ENCODE measurements at regions not wholly inside any gene's neighbourhood (a gene's known extent, or its start where the extent isn't known, plus 50 kb on each side); places are given as distances from the start of the nearest gene placed in this dataset.
"Not testable (repeated sequence)": the region's sequence is repeated elsewhere in the genome, so short reads cannot be mapped to it uniquely, and the experiment has no call there.

DNA sequence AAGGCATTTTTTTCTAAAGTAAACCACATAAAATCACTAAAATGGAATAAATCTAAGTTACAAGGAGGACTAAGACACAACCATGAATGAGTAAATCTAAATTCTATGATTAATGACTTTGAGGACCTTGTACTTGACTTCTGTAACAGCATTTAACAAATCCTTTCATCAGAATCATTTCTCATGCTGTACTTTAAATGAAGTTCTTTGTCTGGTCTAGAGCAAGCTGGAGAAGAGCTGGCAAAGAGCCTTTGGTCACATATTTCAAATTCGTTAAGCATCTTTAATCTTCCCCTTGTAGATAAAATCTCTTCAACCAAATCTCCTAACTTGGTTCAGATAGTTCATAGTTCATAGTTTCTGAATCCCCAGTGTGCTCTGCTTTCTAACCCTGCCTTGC is 405.4 kb downstream of the PTPRC start:
- no peak for DNase-seq (ENCODE audit: low spot score)

DNA sequence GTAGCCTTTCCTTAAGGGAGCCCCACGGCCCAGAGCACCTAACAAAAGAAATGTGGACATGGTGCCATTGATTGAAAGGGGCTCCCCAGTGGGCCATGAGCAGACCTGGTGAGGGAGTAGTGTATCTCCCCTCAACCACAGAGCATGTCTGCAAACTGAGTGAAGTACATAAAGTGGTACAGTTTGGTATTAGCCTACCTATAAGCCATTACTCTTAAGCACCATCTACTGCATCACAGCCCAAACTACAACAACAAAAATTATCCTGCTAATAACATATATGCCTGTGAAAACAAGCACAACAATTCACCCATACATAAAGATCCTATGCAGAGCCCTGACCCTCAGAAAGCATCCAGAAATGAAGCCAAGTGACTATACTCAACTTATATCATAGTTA is 407.8 kb downstream of the PTPRC start:
- no peak for DNase-seq (ENCODE audit: low spot score)

DNA sequence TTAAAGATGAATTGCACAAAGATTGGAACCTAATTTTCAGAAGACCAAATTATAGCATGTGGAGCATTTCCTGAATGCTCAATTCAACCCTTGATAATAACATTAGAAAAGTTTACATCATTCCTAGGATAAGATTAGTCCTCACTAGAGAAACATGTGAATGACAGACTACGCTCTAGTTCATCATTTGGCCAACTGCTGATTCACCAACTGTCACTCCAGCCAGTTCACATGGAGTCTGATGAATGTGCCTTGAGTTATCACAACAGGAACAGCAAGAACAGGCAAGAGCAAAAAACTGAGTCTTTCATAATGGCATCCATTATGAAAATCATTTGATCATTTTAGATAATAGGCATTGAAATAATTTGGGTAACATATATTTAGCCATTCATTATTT is 415.9 kb downstream of the PTPRC start:
- DNase-seq (ENCODE audit: low spot score): no peak

DNA sequence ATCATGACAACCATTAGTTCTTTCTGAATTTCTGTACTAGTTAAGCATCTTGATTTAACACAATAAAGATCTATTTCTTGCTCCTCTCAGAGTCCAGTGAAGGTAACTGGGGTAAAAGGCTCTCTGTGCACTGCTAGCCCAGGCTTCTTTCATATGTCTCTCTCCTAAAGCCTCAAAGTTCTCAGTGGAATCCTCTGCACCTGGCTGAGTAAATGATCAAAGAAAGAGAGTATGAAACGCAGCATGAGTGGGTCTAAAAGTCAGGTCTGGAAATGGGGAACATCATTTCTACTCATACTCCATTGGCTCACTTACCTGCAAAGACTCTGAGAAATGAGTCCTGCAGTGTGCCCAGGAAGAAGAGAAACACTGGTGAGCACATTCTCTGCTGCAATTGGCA is 418.5 kb downstream of the PTPRC start:
- DNase-seq (ENCODE audit: low spot score): no peak

DNA sequence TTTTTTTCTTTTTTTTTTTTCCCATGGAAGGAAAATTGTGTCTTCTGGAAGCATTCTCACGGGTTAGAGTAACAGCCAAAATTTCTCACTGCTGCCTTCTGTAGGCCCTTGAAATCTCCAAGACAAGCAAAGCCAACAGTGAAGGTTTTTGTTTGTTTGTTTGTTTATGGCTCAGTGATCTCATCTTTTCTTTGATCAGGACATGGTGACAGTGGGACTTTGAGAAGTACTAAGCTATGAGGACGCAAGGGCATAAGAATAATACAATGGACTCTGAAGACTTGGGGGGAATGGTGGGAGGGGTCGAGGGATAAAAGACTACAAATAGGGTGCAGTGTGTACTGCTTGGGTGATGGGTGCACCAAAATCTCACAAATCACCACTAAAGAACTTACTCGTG is 419.4 kb downstream of the PTPRC start:
- no peak for DNase-seq (ENCODE audit: low spot score)

DNA sequence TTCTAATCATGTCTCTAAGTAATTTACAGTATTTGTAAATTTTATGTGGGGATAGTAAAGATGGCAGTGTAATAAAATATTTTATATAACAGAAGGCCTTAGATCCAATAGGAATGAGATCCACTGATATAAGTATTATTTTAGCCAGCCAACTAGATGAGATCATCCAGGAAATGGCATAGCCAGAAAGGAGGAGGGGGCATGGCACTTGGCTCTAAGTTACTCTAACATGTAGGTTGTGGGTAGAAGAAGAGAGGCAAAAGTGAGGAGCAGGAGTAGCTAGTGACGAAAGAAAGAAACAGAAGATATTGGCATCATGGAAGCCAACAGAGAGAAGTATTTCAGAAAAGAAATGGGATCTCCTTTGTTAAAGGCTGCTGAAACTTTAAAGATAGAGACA is 426.1 kb downstream of the PTPRC start:
- no peak for DNase-seq (ENCODE audit: low spot score)

DNA sequence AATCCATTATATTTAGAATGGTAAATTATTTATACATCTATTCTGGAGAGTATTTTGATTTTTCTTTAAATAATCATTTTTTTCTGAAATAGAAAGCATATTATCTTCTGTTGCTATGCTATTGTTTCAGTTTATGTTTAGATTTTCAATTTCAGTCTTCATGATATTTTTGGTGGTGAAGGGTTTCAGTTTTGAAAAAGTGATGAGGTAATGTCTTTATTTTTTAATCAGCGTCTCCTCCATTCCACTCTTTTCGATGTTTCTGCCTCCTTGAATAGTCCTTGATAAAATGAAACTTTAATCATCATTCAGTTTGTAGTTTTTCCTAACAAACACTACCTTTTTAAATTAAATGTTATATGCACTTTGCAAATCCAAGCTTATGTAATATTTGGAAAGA is 428.6 kb downstream of the PTPRC start:
- no peak for DNase-seq (ENCODE audit: low spot score)

DNA sequence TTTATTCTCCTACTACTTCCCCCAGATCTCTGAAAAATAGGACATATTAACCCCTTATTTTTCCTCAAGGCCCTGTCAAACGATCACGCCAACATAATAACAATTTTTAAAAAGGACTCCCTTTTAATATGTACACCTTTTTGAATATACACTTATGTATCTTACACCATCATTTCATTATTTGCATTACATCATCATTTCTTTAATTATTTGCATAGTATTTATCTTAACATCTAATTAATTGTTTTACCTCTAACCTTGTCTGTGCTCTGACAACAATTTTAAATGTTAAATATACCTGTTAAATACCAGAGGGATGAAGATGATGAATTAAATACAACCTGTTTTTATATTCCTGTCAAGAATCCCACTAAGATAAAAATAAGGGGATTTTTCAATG is 432.2 kb downstream of the PTPRC start:
- no peak for DNase-seq (ENCODE audit: low spot score)

DNA sequence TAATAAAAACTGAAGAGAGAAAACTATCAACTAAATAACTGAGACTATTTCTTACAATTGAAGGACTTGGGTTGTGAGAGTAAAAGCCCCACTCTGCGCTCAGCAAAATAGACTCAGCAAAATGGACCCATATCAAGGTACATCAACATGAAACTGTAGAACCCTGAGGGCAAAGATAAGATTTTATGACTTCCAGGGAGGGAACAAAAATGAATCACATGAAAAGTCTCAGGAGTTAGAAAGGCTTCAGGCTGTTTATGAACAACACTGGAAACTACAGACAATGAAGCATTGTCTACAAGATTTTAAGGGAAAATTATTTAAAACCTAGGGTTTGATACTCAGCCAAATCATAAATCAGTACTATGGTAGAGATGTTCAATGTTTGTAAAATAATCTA is 434.3 kb downstream of the PTPRC start:
- DNase-seq (ENCODE audit: low spot score): no peak

DNA sequence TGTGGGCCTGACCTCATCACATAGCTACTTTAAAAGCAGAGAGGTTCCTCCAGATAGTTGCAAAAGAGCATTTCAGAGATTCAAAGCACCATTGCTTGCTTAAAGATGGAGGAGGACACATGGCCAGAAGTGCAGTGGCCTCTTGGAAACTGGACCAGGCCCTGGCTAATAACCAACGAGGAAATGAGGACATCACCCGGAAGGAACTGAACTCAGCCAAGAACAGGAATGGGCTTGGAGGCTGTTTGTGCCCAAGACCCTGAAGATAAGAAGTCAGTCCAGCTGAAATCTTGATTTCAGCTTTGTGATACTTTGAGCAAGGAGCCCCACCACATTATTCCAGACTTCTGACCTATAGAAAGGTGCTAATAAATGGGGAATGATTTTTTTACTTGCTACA is 437.0 kb downstream of the PTPRC start:
- DNase-seq (ENCODE audit: low spot score): no peak

DNA sequence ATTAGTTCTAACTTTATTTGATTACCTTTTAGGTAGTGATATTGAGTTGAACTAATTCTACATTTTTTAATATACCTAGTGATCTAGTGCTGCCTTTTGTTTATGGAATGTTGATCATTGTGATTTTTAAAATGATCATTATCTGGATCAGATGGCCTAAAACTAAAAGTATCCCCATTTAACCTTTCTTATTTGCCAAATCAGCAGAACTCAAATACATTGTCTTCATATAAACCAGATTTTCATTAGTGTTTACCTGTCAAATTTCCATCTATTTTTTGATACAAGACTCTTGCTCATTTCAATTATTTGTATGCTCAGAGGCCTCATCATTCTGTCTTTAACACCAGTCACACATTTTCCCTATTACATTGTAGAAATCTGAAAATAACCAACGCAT is 441.2 kb downstream of the PTPRC start:
- no peak for DNase-seq (ENCODE audit: low spot score)

DNA sequence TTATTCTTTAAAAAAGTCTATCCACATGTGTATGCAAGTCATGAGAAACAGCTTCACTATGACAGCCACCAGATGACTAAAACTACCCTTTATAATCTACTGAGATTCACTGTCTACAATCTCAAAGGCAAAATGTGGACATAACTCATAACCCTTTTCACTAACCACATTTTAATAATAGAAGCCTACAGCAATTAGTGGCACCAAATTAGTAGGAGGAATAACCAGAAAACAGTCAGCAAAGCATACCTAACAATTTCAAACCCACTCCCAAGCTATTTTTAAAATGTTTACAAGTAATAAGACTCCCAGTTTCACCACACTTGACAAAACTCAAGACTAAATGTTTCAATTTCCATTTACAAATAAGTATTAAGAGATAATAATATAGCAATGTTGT is 442.9 kb downstream of the PTPRC start:
- DNase-seq (ENCODE audit: low spot score): no peak

DNA sequence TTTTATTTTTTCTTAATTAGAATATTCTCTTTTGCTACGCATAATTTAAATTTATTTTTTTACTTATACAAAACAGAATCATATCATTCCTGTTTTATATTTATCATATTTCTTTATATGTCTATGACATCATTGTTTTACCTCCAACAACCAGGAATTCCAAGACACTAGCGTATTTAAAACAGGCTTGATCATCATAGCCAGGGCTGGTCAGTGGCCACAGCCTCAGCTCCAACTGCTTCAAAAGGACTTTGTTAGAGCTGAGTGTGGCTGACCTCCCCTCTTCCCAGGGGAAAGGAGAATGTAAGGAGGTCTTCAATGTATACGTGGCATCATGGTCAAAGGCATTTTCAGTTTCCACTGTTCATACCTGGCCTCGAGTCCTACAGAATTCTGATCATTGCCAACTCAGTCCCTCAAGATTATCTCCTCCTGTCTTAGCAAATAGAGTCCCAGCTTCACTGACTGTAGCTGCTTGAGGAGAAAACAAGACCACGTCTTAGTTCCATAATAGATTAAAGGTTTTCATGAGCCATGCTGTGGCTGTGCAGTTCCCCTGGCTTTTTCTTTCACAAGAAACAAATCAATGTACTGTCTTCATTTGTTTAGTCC is 444.0 kb downstream of the PTPRC start:
- DNase-seq (ENCODE audit: low spot score): no peak

DNA sequence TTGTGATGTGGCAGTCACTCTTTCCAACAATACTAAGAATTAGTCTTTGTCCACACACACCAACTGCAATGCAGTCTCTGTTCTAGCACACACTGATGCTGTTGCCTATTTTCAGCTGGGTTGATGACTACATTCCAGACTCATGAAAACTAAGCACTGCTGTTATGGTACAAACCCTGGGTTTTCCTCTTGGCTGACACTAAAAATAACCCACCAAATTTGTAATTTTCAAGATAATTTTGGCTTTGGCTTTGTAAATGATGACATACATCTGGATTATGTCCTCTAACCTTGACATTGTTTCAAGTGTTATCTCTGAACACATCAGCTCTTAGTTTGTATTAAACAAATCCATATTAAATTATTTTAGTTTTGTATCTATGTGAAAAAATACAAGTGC is 444.8 kb downstream of the PTPRC start:
- DNase-seq (ENCODE audit: low spot score): no peak

DNA sequence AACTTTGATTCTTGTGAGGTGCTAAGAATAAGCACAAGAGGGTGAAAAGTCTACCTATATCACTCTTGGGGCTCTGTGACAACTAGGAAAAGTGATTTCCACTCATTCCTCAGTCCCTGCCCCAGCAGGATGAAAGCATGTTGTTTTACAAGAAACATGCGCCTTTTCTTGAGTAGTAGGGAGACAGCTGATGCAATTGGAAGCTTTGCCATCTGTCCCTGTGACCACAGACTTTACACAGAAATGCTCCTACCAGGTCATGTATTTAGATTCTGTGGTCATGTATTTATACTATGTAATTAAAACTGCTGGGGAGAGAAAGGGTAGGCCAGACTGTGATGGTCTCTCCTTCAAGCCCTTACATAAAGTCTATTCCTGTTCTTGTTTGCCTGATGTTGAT is 445.5 kb downstream of the PTPRC start:
- no peak for DNase-seq (ENCODE audit: low spot score)

DNA sequence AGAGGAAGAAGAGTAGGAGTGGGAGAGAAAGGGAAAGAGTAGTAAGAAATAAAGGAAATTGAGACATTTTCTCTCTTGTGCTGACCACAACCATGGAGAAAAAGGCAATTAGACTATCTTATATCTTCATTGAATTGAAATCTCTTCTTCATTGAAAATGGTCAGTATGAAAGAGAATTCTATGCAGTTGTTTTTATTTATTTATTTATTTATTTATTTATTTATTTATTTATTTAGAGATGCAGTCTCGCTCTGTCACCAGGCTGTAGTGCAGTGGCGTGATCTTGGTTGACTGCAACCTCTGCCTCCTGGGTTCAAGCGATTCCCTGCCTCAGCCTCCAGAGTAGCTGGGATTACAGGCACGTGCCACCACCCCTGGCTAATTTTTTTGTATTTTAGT is 447.1 kb downstream of the PTPRC start:
- no peak for DNase-seq (ENCODE audit: low spot score)

DNA sequence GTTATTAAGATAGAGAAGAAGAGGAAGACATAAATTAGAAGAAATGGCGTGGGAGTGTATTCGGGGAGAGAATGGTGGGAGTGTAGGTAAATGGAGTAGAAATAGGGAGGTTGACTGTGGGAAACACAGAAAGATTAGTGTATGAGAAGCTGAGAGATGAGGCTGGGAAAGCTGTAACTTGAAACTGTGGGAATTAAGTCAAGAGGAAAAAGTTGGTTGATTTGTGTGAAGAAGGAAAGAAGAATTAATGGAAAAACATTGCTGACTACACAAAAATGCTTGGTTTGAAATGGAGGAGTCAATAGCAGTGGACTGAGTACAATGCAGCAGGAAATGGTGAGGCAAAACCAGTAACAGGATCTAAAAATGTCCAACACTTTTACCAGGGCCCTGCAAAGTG is 448.3 kb downstream of the PTPRC start:
- no peak for DNase-seq (ENCODE audit: low spot score)

DNA sequence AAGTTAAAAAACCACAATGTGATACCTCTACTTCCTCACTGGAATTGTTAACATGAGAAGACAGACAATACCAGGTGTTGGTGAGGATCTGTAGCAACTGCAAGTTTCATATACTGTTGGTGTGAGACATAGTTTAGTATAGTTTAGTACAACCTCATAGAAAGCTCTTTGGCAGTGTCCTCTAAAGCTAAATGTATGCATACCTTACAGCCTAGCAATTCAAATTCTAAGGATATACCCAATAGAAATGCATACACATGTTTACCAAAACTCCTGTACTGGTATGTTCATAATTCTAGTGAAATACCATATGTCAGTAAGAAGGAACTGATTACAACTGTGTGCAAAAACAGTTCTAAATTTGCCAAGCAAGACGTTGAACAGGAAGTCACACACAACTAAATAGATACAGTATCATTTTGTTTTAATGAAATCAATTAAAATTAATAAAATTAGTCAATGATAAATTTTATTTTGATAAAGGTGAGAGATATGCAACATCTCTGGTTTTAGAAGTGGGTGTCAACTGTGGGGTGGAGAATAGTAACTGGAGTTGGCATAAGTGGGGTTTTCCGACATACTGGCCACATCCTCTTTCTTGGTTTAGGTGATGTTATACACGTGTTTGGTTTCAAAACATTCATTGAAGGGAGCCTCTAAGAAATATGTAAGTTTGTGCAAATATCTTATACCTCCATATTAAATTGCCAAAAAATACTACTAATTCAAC is 450.7 kb downstream of the PTPRC start:
- DNase-seq (ENCODE audit: low spot score): no peak

DNA sequence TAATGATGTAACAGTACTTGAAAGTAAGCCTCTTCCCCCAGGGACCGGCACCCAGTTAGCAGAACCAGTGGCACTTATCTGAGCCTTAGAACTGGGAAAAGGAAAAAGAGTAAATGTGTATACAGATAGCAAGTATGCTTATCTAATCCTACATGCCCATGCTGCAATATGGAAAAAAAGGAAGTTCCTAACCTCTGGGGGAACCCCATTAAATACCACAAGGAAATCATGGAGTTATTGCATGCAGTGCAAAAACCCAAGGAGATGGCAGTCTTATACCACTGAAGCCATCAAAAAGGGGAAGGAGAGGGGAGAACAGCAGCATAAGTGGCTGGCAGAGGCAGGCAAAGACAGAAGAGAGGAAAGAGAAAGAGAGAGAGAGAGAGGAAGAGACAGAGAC is 456.8 kb downstream of the PTPRC start:
- DNase-seq (ENCODE audit: low spot score): not testable (repeated sequence)

DNA sequence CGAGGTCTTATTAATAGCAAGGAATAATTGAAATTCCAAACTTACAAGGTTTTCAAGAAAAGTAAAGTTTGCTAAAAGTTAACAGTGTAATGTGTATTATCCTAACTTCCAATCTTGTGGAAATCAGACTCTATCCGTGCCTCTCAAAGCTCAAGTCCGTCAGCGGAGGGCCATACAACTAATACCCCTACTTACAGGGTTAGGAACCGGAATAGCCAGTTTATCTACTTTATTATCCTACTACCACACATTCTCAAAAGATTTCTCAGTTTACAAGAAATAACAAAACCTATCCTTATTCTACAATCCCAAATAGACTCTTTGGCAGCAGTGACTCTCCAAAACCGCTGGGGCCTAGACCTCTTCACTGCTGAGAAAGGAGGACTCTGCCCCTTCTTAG is 457.8 kb downstream of the PTPRC start:
- DNase-seq (ENCODE audit: low spot score): no peak

DNA sequence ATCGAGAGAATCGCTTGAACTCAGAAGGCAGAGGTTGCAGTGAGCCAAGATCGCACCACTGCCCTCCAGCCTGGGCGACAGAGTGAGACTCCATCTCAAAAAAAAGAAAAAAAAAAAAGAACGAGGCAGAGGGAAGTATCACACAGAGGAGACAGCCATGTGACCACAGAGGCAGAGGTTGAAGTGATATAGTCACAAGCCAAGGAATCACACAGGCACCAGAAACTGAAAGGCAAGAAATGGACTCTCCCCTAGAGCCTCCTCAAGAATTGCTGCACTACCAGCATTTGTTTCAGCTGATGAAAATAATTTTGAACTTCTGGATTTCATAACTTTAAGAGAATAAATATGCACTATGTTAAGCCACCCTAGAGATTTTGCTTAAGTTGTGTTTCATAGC is 459.6 kb downstream of the PTPRC start:
- no peak for DNase-seq (ENCODE audit: low spot score)

DNA sequence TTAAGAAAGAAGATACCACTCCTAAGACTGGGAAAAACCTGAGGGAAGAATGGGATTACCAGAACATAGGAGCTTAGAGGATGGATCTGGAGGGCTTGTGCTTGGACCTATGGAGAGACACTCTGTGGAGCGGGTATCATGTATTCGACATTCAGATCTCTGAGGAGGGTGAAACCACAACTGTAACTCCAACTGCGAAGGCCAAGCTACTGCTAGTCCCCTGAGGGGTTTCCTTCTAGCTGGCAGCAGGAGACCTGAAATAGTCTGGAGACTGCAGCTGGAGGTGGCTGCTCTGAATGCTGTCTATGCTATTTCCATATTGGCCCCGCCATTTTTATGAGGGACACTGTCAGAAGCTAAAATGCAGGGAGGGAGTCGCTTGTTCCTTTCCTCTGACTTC is 462.3 kb downstream of the PTPRC start:
- no peak for DNase-seq (ENCODE audit: low spot score)

DNA sequence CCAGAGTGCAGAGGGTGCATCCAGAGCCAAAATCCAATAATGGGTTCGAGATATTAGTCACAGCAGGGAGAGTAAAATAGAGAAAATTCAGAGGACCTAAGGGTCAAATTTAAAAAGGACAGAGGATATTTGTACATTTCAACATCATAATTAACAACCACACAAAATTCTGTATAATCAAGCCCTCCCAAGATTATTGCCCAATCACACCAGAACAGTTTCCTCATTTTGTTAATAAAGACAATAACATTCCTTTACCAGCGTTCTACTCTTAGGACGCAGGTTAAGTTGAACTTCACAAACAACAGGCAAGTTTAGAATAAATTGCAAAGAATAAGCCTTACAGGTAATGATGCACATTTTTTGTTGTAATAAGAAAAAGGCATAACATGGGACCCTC is 462.8 kb downstream of the PTPRC start:
- DNase-seq (ENCODE audit: low spot score): no peak

DNA sequence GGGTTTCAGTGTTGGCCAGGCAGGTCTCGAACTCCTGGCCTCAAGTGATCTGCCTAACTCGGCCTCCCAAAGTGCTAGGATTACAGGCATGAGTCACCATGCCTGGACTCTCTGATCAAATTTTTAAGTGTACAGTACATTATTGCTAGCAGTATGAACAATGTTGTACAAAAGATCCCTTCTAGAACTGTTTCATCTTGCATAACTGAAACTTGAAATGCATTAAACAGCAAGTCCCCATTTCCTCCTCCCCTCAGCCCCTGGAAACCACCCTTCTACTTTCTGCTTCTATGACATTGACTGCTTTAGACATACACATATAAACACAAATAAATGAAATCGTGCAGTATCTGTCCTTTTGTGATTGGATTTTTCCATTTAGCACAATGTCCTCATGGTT is 463.4 kb downstream of the PTPRC start:
- DNase-seq (ENCODE audit: low spot score): no peak

All from HuH-7 (cell line).